ENCODE measurements at regions not wholly inside any gene's neighbourhood (a gene's known extent, or its start where the extent isn't known, plus 50 kb on each side); places are given as distances from the start of the nearest gene placed in this dataset.

DNA sequence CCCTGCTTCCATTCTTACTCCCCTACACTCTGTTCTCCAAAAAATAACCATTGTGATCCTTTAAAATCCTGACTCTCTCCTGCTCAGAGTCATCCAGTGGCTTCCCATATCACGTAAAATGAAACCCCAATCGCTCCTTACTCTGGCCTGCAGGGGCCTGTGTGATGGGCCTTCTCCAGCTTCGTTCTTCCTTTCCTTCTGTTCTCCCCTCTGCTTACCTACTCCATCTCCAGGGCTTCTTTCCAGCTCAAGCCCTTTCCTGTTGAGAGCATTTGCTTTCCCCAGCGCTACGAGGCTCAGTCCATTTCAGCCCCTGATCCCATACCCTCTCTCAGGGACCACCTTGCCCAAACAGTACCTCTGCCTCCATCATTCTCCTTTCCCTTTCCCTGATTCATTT, 144.4 kb upstream of the ARHGAP5 start:
- no peak for TF ChIP-seq ZC3H11A (IDR thresholded peaks at IDR 0.05)
- no peak for TF ChIP-seq KDM5A (IDR thresholded peaks at IDR 0.05)
- TF ChIP-seq CHD4 (IDR thresholded peaks at IDR 0.05; ENCODE audit: borderline replicate concordance) = no peak
- no peak for TF ChIP-seq EHF (CRISPR knock-in tag; IDR thresholded peaks at IDR 0.05)
- TF ChIP-seq SREBF2 (IDR thresholded peaks at IDR 0.05) = no peak
- no peak for TF ChIP-seq HDAC2 (IDR thresholded peaks at IDR 0.05)
- TF ChIP-seq POLR2A (IDR thresholded peaks at IDR 0.05; ENCODE audit: low read length) = no peak
- no peak for TF ChIP-seq FOXS1 (CRISPR knock-in tag; IDR thresholded peaks at IDR 0.05)
- no peak for TF ChIP-seq BHLHE40 (IDR thresholded peaks at IDR 0.05; ENCODE audit: low read depth, low read length)
- TF ChIP-seq, protein P1, sequence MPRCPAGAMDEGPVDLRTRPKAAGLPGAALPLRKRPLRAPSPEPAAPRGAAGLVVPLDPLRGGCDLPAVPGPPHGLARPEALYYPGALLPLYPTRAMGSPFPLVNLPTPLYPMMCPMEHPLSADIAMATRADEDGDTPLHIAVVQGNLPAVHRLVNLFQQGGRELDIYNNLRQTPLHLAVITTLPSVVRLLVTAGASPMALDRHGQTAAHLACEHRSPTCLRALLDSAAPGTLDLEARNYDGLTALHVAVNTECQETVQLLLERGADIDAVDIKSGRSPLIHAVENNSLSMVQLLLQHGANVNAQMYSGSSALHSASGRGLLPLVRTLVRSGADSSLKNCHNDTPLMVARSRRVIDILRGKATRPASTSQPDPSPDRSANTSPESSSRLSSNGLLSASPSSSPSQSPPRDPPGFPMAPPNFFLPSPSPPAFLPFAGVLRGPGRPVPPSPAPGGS (IDR thresholded peaks at IDR 0.05) = no peak
- no peak for TF ChIP-seq RAD21 (conservative IDR thresholded peaks at IDR 0.05 in 1 of 2, IDR thresholded peaks at IDR 0.05 in 1 of 2)
- TF ChIP-seq RFX5 (IDR thresholded peaks at IDR 0.05) = no peak
- Histone ChIP-seq H3K9me3 (no peaks in the 10 kb centered on the region), H3K27ac (peak overlapping the region; percentile 19 to 52; a peak in 2 of 6 replicates), H3K4me1 (peaks cover 70% of the 10 kb centered on the region), H3K4me2 (no peak overlapping the region), H3K4me3 (no peak overlapping the region)
- POLR2A ChIA-PET = no interaction called here
- no peak for FAIRE-seq
- DNase-seq (ENCODE audit: low read depth in 1 of 2, low spot score in 1 of 2) = no peak
- no peak for ATAC-seq
- CTCF ChIA-PET = no interaction called here
- 89% methylated on average over 5 of the region's 5 CpGs for WGBS (ENCODE audit: missing lambda C conversion rate)

- POLR2A ChIA-PET = no interaction called here
- no peak for TF ChIP-seq FOSB (CRISPR knock-in tag; IDR thresholded peaks at IDR 0.05)
- TF ChIP-seq RARB (CRISPR knock-in tag; IDR thresholded peaks at IDR 0.05) = no peak
- no peak for TF ChIP-seq CEBPB (IDR thresholded peaks at IDR 0.05)
- TF ChIP-seq MAZ (IDR thresholded peaks at IDR 0.05; ENCODE audit: borderline replicate concordance, low read depth, low read length) = no peak
- TF ChIP-seq, protein P2, sequence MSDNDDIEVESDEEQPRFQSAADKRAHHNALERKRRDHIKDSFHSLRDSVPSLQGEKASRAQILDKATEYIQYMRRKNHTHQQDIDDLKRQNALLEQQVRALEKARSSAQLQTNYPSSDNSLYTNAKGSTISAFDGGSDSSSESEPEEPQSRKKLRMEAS (IDR thresholded peaks at IDR 0.05) = no peak
- TF ChIP-seq BHLHE40 (IDR thresholded peaks at IDR 0.05; ENCODE audit: low read depth, low read length) = no peak
- no peak for TF ChIP-seq KDM1A (IDR thresholded peaks at IDR 0.05; ENCODE audit: low read depth)
- TF ChIP-seq FOSL2 (IDR thresholded peaks at IDR 0.05) = no peak
- no peak for TF ChIP-seq FOSL2 (CRISPR knock-in tag; IDR thresholded peaks at IDR 0.05)
- TF ChIP-seq TP53 (CRISPR knock-in tag; IDR thresholded peaks at IDR 0.05) = no peak
- 80% methylated on average over 3 of the region's 3 CpGs for WGBS (ENCODE audit: missing lambda C conversion rate)
- CTCF ChIA-PET = interaction anchor here (0.9 to 3.4 kb wide), 15 partner anchors 8 to 449 kb away, joined by 3 to 67 read pairs (median 7); partner anchors contain the start of genes RNU6-7 and RNU6-8
- FAIRE-seq = peak; percentile 32
- no peak for ATAC-seq
- Histone ChIP-seq H3K4me3 (no peak overlapping the region), H3K4me1 (peaks cover 70% of the 10 kb centered on the region), H3K9me3 (no peaks in the 10 kb centered on the region), H3K27ac (no peak overlapping the region), H3K4me2 (no peak overlapping the region)
- DNase-seq (ENCODE audit: low read depth in 1 of 2, low spot score in 1 of 2) = no peak
Measured at GRCh38 chr14:31933716-31934115, 143.4 kb upstream of the ARHGAP5 start.

DNA sequence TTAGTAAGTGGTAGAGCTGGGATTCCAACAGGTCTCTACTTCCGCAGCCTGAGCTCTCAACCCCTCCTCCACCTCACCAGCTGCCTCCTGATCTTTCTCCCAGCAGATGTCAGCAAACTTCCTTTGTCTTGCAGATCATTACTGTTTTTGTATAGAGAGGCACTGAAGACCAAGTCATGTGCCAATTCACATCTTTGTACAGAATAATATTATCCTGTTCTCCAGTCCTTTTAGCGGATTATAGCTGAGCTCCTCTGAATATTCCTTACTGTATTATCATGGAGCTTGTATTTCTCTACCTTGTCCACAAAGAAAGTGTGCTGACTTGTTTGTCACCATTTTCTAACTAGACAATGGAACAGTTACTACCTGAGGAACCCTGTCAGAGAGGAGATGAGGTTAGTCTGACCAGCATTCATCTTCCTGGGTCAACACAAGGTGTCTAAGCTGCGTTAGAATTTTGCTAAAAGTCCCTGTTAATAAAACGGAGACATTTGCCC, 142.3 kb upstream of the ARHGAP5 start:
- FAIRE-seq = peak; percentile 65
- ATAC-seq = peak; percentile 62 to 68

More for the DNA sequence above, 142.3 kb upstream of the ARHGAP5 start:
- H3K4me1 ChIP-seq = peaks cover 64% of the 10 kb centered on the region
- H3K4me2 ChIP-seq = peak overlapping the region; percentile 47
- H3K27ac ChIP-seq = peak overlapping the region; percentile 82 to 89
- DNase-seq (ENCODE audit: low read depth in 1 of 2, low spot score in 1 of 2) = peak; percentile 45 to 87
- no peaks in the 10 kb centered on the region for H3K9me3 ChIP-seq
- ChIA-PET POLR2A (interaction anchor here (0.9 to 1.5 kb wide), 2 partner anchors 139 to 142 kb away, joined by 4 to 9 read pairs; partner anchors contain the start of gene ARHGAP5), CTCF (interaction anchor here (0.6 to 3.4 kb wide), 50 partner anchors 9 to 577 kb away, joined by 3 to 67 read pairs (median 4); partner anchors contain the start of genes ARHGAP5, RNU6-7 and RNU6-8)
- TF ChIP-seq CHD4 (IDR thresholded peaks at IDR 0.05; ENCODE audit: borderline replicate concordance) (no peak), MYC (IDR thresholded peaks at IDR 0.05; ENCODE audit: borderline replicate concordance, low read length) (0 out of 2 replicates have a peak, but pooled peaks have one; percentile 42), CTCF (IDR thresholded peaks at IDR 0.05) (peak; percentile 78), SMC3 (IDR thresholded peaks at IDR 0.05) (peak; percentile 91), RAD21 (conservative IDR thresholded peaks at IDR 0.05 in 1 of 2, IDR thresholded peaks at IDR 0.05 in 1 of 2) (peak; percentile 93)
- TF ChIP-seq, protein P2 (IDR thresholded peaks at IDR 0.05) = peak; percentile 44; the same call in 1 of the 2 replicates
- 24% methylated on average over 4 of the region's 4 CpGs for WGBS (ENCODE audit: missing lambda C conversion rate)
- no peak overlapping the region for H3K4me3 ChIP-seq
